ENCODE measurements at regions not wholly inside any gene's neighbourhood (a gene's known extent, or its start where the extent isn't known, plus 50 kb on each side); places are given as distances from the start of the nearest gene placed in this dataset.
"Not testable (repeated sequence)": the region's sequence is repeated elsewhere in the genome, so short reads cannot be mapped to it uniquely, and the experiment has no call there.

GRCh38 chr10:80751940-80752339 is 214.2 kb downstream of the SH2D4B start:
- DNase-seq = no peak

- DNase-seq = no peak
These were observed 215.9 kb downstream of the SH2D4B start for GRCh38 chr10:80753612-80754011.

- no peak for DNase-seq
These were observed 218.2 kb downstream of the SH2D4B start for GRCh38 chr10:80755893-80756292.

- DNase-seq = no peak
These were observed 222.0 kb downstream of the SH2D4B start for GRCh38 chr10:80759693-80760092.

GRCh38 chr10:80760914-80761371 is 223.2 kb downstream of the SH2D4B start:
- DNase-seq = no peak

GRCh38 chr10:80767963-80768362 is 230.3 kb downstream of the SH2D4B start:
- no peak for DNase-seq

GRCh38 chr10:80769700-80770160 is 232.0 kb downstream of the SH2D4B start:
- no peak for DNase-seq

GRCh38 chr10:80770239-80770638 is 232.5 kb downstream of the SH2D4B start:
- DNase-seq = no peak

GRCh38 chr10:80771285-80771684 is 233.6 kb downstream of the SH2D4B start:
- DNase-seq = no peak

GRCh38 chr10:80771902-80772555 is 234.3 kb downstream of the SH2D4B start:
- no peak for DNase-seq

GRCh38 chr10:80772596-80772995 is 234.9 kb downstream of the SH2D4B start:
- DNase-seq = no peak

GRCh38 chr10:80784695-80785094 is 247.0 kb downstream of the SH2D4B start:
- no peak for DNase-seq

- DNase-seq = no peak
These were observed 248.6 kb downstream of the SH2D4B start for GRCh38 chr10:80786322-80786721.

- DNase-seq = no peak
These were observed 250.2 kb downstream of the SH2D4B start for GRCh38 chr10:80787952-80788351.

- no peak for DNase-seq
These were observed 257.3 kb downstream of the SH2D4B start for GRCh38 chr10:80794994-80795393.

- DNase-seq = no peak
These were observed 267.8 kb downstream of the SH2D4B start for GRCh38 chr10:80805343-80806020.

GRCh38 chr10:80814147-80814652 is 276.5 kb downstream of the SH2D4B start:
- no peak for DNase-seq

GRCh38 chr10:80829151-80829550 is 291.4 kb downstream of the SH2D4B start:
- DNase-seq = no peak

GRCh38 chr10:80829562-80829961 is 291.9 kb downstream of the SH2D4B start:
- no peak for DNase-seq

- DNase-seq = not testable (repeated sequence)
These were observed 295.0 kb downstream of the SH2D4B start for GRCh38 chr10:80832693-80833092.

- no peak for DNase-seq
These were observed 317.8 kb downstream of the SH2D4B start for GRCh38 chr10:80855348-80855971.

GRCh38 chr10:80856186-80856585 is 318.5 kb downstream of the SH2D4B start:
- no peak for DNase-seq

- DNase-seq = not testable (repeated sequence)
These were observed 321.6 kb downstream of the SH2D4B start for GRCh38 chr10:80859279-80859678.

GRCh38 chr10:80860719-80861118 is 323.0 kb downstream of the SH2D4B start:
- DNase-seq = no peak
